Left lung (tissue), 4 donors: ENCODE measurements at regions not wholly inside any gene's neighbourhood (a gene's known extent, or its start where the extent isn't known, plus 50 kb on each side); places are given as distances from the start of the nearest gene placed in this dataset.
"Not testable (repeated sequence)": the region's sequence is repeated elsewhere in the genome, so short reads cannot be mapped to it uniquely, and the experiment has no call there.

ENCODE experiments used
- ATAC-seq: fragments of 200-7000 bp; cut with Tn5 transposase; one replicate; pipeline ENCODE4 v1.9.1; 2020; ENCODE audit warnings: moderate library complexity
- DNase-seq, 4 donors: peaks; one replicate each; pipeline ENCODE4 v3.0.0-alpha.2; 2013 to 2020
- H3K27ac ChIP-seq, 2 donors: fragments of 200-600 bp; sonication (generic) in 1 of 2; one replicate each; pipeline versions ENCODE4 v1.5.0 to v1.8.0; 2020 to 2021
- H3K27me3 ChIP-seq, 2 donors: fragments of 200-600 bp; sonication (generic) in 1 of 2; one replicate each; pipeline versions ENCODE4 v1.5.0 to v1.8.0; 2020 to 2021
- H3K36me3 ChIP-seq, 2 donors: fragments of 200-600 bp; sonication (generic) in 1 of 2; one replicate each; pipeline versions ENCODE4 v1.5.0 to v1.8.0; 2020 to 2021
- H3K4me1 ChIP-seq, 2 donors: fragments of 200-600 bp; one replicate each; pipeline ENCODE4 v1.8.0; 2021
- H3K4me3 ChIP-seq, 2 donors: fragments of 200-600 bp; sonication (generic) in 1 of 2; one replicate each; pipeline versions ENCODE4 v1.5.0 to v1.8.0; 2020 to 2021; ENCODE audit warnings: mild to moderate bottlenecking in 1 of 2
- H3K9me3 ChIP-seq, 2 donors: fragments of 200-600 bp; sonication (generic) in 1 of 2; one replicate each; pipeline versions ENCODE4 v1.5.0 to v1.8.0; 2020 to 2021
- intact Hi-C, 2 donors: fragments of 100-400 bp; cut with DNase I; formaldehyde crosslinking; loops; one replicate each; pipeline versions ENCODE4 v1.11.2 to v1.14.2; 2022
- TF ChIP-seq, protein P1 (sequence below), 2 donors: fragments of 200-600 bp; sonication (generic) in 1 of 2; IDR thresholded peaks; one replicate each; pipeline versions ENCODE4 v1.5.0 to v1.8.0; 2021; ENCODE audit warnings: antibody characterized with exemption in 2 of 2
- donor health status: DM: no; HTN: yes; CAD: no.
- donor health status: DM: no; HTN: no; CAD: no.

DNA sequence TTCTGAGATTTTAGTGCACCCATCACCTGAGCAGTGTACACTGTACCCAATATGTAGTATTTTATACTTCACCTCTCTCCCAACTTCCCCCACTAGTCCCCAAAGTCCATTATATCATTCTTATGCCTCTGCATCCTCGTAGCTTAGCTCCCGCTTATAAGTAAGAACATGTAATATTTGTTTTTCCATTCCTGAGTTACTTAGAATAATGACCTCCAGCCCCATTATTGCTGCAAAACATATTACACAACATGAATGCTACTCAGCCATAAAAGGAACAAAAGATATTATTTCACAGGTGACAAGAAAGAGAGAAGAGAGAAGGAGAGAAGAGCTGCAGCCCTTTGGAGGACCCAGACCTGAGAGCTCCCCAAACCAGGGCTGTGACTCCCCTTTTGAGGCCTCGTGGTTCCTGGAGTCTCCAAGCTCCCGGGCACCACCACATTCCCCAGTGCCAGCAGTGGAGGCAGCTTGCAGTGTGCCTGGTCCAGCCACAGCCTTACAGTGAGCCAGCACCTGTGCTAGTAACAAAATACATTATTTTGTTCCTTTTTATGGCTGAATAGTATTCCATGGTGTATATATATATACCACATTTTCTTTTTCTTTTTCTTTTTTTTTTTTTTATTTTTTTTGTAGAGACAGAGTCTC lies 194.5 kb upstream of the DAB2 start:
- H3K4me3 ChIP-seq = no peak overlapping the region
- ATAC-seq = no peak
- no peaks in the 10 kb centered on the region for H3K4me1 ChIP-seq
- intact Hi-C loops = no loop called here
- H3K9me3 ChIP-seq = no peaks in the 10 kb centered on the region
- no peak overlapping the region for H3K27ac ChIP-seq
- TF ChIP-seq, protein P1, sequence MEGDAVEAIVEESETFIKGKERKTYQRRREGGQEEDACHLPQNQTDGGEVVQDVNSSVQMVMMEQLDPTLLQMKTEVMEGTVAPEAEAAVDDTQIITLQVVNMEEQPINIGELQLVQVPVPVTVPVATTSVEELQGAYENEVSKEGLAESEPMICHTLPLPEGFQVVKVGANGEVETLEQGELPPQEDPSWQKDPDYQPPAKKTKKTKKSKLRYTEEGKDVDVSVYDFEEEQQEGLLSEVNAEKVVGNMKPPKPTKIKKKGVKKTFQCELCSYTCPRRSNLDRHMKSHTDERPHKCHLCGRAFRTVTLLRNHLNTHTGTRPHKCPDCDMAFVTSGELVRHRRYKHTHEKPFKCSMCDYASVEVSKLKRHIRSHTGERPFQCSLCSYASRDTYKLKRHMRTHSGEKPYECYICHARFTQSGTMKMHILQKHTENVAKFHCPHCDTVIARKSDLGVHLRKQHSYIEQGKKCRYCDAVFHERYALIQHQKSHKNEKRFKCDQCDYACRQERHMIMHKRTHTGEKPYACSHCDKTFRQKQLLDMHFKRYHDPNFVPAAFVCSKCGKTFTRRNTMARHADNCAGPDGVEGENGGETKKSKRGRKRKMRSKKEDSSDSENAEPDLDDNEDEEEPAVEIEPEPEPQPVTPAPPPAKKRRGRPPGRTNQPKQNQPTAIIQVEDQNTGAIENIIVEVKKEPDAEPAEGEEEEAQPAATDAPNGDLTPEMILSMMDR (IDR thresholded peaks at IDR 0.05) = no peak
- H3K36me3 ChIP-seq = no peaks in the 10 kb centered on the region
- H3K27me3 ChIP-seq = no peaks in the 10 kb centered on the region
- DNase-seq = no peak

DNA sequence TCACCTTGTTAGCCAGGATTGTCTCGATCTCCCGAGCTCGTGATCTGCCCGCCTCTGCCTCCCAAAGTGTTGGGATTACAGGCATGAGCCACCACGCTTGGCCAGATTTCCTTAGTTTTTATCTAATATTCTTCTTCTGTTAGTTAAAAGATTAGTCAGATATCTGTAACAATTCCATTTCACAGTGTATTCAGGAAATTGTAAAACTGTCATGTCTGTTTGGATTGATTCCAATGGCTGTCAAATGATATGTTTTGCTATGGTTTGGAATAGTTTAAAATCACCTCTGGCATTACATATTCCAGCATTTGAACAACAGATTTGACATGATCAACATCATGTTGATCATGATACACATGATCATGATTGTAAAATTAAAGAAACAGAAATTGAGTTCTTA lies 193.6 kb upstream of the DAB2 start:
- no peak overlapping the region for H3K27ac ChIP-seq
- intact Hi-C loops = no loop called here
- H3K4me3 ChIP-seq = no peak overlapping the region
- H3K36me3 ChIP-seq = no peaks in the 10 kb centered on the region
- TF ChIP-seq, protein P1 (IDR thresholded peaks at IDR 0.05) = no peak
- no peak for ATAC-seq
- H3K9me3 ChIP-seq = no peaks in the 10 kb centered on the region
- no peaks in the 10 kb centered on the region for H3K4me1 ChIP-seq
- H3K27me3 ChIP-seq = no peaks in the 10 kb centered on the region
- no peak for DNase-seq

GRCh38 chr5:39616131-39616530 lies 191.4 kb upstream of the DAB2 start:
- intact Hi-C loops = no loop called here
- no peak overlapping the region for H3K27ac ChIP-seq
- no peaks in the 10 kb centered on the region for H3K9me3 ChIP-seq
- TF ChIP-seq, protein P1 (IDR thresholded peaks at IDR 0.05) = no peak
- no peak for DNase-seq
- no peaks in the 10 kb centered on the region for H3K36me3 ChIP-seq
- H3K27me3 ChIP-seq = no peaks in the 10 kb centered on the region
- H3K4me3 ChIP-seq = no peak overlapping the region
- ATAC-seq = no peak
- H3K4me1 ChIP-seq = no peaks in the 10 kb centered on the region

DNA sequence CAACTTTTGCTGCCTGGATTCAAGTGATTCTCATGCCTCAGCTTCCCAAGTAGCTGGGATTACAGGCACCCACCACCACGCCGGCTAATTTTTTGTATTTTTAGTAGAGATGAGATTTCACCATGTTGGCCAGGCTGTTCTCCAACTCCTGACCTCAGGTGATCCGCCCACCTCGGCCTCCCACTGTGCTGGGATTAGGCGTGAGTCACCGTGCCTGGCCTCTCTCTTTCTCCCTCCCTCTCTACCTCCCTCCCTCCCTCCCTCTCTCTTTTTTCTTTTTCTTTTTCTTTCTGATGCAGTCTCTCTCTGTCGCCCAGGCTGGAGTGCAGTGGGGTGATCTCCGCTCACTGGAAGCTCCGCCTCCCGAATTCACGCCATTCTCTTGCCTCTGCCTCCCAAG lies 186.3 kb upstream of the DAB2 start:
- H3K36me3 ChIP-seq, DNase-seq, H3K4me1 ChIP-seq, H3K27ac ChIP-seq, H3K9me3 ChIP-seq, H3K27me3 ChIP-seq, intact Hi-C loops, ATAC-seq, H3K4me3 ChIP-seq: not testable (repeated sequence)

DNA sequence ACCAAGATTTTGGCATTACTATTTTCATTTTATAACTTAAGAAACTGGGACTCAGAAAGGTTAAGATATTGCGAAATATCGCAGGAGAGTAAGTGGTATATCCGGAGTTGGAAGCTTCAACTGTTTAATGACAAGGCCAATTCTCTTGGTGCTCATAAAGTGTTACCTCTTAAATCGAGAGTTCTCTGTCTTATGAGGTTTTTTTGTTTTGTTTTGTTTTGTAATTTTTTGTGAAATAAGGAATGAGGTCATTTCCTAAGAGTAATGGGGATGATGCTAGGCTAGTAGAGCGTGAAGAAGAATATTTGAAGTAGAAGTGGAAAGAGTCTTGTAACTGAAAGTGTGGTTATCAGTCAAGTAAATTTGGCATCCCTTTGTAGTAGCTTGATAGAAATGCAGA lies 183.2 kb upstream of the DAB2 start:
- Histone ChIP-seq H3K27me3 (no peaks in the 10 kb centered on the region), H3K4me3 (no peak overlapping the region), H3K27ac (no peak overlapping the region), H3K4me1 (no peaks in the 10 kb centered on the region), H3K9me3 (no peaks in the 10 kb centered on the region), H3K36me3 (no peaks in the 10 kb centered on the region)
- ATAC-seq (no peak), DNase-seq (no peak)
- intact Hi-C loops = no loop called here
- TF ChIP-seq, protein P1 (IDR thresholded peaks at IDR 0.05) = no peak

GRCh38 chr5:39606591-39606990 lies 181.8 kb upstream of the DAB2 start:
- Histone ChIP-seq H3K4me3 (no peak overlapping the region), H3K36me3 (no peaks in the 10 kb centered on the region), H3K9me3 (no peaks in the 10 kb centered on the region), H3K27me3 (no peaks in the 10 kb centered on the region), H3K27ac (no peak overlapping the region), H3K4me1 (no peaks in the 10 kb centered on the region)
- intact Hi-C loops = no loop called here
- TF ChIP-seq, protein P1 (IDR thresholded peaks at IDR 0.05) = no peak
- ATAC-seq = no peak
- no peak for DNase-seq
